ENCODE measurements at regions not wholly inside any gene's neighbourhood (a gene's known extent, or its start where the extent isn't known, plus 50 kb on each side); places are given as distances from the start of the nearest gene placed in this dataset.
"Not testable (repeated sequence)": the region's sequence is repeated elsewhere in the genome, so short reads cannot be mapped to it uniquely, and the experiment has no call there.

DNA sequence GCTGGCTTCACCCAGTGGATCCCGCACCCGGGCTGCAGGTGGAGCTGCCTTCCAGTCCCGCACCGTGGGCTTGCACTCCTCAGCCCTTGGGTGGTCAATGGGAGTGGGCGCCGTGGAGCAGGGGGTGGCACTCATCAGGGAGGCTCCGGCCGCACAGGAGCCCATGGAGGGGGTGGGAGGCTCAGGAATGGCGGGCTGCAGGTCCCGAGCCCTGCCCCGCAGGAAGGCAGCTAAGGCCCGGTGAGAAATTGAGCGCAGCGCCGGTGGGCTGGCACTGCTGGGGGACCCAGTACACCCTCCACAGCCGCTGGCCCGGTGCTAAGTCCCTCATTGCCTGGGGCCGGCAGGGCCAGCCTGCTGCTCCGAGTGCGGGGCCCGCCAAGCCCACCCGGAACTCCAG is 209.9 kb downstream of the UTRN start:
- TF ChIP-seq POLR2A (IDR thresholded peaks at IDR 0.05; ENCODE audit: low read length); GATA1 (IDR thresholded peaks at IDR 0.05; ENCODE audit: low read depth, low read length): not testable (repeated sequence)
